ENCODE measurements at regions not wholly inside any gene's neighbourhood (a gene's known extent, or its start where the extent isn't known, plus 50 kb on each side); places are given as distances from the start of the nearest gene placed in this dataset.

DNA sequence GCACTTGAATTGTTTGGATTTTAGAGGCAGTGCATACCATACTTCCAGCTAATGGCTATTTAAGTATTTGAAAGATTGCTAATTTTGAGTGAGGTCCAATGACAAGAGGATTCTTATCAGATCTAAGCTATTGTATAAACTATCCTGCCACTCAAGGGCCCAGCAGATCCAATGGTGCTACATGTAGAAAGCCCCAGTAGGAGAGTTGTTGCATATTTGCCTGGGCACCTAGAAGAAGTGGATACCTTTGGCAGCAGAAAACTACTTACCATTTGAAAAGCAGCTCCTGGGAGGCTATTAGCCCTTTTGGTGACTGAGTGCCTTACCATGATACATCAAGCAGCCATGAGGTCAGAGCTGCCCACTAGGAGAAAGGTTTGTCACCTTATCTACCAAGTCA lies 447.3 kb downstream of the C4orf33 start:
- FAIRE-seq (no peak), DNase-seq (ENCODE audit: insufficient read length, low spot score) (no peak)
- TF ChIP-seq POLR2A (IDR thresholded peaks at IDR 0.05; ENCODE audit: low read depth, low read length), result no peak

DNA sequence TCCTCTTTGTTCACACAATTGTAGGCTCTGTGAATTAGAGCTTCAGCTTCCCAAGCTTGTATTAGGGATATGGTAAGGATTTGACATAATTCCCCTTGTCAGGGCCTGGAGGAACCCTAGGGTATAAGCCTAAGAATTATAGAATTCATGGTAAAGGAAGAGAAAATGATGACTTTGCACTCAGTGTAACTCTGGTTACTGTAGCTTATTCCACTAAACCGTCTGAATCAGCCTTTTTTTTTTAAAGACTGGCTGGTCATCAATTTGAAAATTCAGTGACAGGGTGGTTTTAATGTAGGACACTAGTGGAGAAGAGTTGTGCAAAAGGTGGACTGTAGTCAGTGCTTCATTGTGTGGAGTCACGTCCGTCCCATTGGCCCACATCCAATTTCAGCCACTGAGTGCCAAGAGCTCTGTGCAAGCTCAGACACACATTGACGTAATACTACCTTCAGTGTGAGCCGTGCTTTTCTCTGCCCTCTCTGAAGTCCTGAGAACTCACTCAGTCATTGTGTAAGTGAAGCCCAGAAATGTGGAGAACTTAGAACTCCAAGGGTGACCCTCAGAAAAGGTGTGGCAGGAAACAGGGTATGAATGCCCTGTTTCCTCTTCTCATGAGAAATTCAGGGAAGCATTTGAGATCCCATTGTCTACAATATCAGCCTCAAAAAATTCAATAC lies 449.8 kb downstream of the C4orf33 start:
- no peak for FAIRE-seq
- DNase-seq (ENCODE audit: insufficient read length, low spot score), result no peak

DNA sequence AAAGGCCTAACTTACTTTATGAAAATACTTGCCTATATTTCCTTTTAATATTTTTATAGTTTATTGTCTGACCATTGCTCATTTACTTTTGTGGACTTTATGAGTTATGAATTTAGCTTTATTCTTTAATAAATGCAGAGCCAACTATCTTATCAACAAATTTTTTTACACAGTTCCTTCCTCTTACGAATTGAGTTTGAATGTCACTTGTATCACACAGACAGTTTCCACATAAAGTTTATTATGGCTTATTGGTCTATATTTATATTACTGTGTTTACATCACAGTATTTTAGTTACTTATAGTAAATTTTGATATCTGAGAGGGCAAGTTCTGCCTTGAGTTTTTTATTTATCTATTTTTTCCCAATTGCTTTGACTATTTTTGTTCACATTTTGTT lies 450.6 kb downstream of the C4orf33 start:
- no peak for TF ChIP-seq POLR2A (IDR thresholded peaks at IDR 0.05; ENCODE audit: low read depth, low read length)
- FAIRE-seq (no peak), DNase-seq (ENCODE audit: insufficient read length, low spot score) (no peak)

More for the DNA sequence above, 449.8 kb downstream of the C4orf33 start:
- TF ChIP-seq POLR2A (IDR thresholded peaks at IDR 0.05; ENCODE audit: low read depth, low read length), result no peak

DNA sequence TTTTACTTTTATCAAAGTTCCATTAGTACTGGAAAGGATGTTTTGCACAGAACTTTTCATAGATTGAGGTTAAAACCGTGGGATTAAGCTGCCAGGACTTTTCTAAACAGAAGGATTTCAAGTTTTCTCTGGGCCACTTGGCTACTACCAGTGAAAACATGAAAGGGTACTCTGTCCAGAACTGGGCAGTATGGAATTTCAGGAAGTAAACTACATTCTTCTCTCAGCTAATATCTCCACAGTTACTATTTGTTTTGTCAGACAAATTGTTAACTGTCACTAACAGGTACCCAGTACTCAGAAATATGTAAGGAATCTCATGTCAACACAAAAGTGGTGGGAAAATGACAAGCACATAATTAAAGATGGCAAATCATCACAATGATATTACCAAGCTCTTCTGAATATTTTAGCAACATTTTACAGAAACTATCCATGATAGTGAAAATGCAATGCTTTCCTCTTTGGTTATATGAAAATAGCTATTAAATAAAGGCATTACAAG lies 454.4 kb downstream of the C4orf33 start:
- FAIRE-seq (no peak), DNase-seq (ENCODE audit: insufficient read length, low spot score) (no peak)
- no peak for TF ChIP-seq POLR2A (IDR thresholded peaks at IDR 0.05; ENCODE audit: low read depth, low read length)

DNA sequence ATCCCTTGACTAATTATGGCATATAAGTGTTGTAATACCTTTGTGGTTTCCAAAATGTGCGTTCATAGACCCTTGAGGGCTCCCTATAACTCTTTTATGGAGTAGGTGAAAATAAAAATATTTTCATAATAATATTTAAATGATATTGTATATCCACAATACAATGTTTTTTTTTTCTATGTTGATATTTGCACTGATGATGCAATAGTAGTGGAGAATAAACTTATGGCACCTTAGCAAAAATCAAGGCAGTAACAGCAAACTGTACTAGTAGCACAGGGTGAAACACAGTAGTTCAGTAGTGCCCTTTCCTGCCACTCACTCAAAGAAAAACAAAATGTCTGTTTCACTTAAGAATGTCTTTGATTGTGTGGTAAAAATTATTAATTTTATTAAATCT lies 465.3 kb downstream of the C4orf33 start:
- no peak for FAIRE-seq
- no peak for TF ChIP-seq POLR2A (IDR thresholded peaks at IDR 0.05; ENCODE audit: low read depth, low read length)
- DNase-seq (ENCODE audit: insufficient read length, low spot score), result no peak

DNA sequence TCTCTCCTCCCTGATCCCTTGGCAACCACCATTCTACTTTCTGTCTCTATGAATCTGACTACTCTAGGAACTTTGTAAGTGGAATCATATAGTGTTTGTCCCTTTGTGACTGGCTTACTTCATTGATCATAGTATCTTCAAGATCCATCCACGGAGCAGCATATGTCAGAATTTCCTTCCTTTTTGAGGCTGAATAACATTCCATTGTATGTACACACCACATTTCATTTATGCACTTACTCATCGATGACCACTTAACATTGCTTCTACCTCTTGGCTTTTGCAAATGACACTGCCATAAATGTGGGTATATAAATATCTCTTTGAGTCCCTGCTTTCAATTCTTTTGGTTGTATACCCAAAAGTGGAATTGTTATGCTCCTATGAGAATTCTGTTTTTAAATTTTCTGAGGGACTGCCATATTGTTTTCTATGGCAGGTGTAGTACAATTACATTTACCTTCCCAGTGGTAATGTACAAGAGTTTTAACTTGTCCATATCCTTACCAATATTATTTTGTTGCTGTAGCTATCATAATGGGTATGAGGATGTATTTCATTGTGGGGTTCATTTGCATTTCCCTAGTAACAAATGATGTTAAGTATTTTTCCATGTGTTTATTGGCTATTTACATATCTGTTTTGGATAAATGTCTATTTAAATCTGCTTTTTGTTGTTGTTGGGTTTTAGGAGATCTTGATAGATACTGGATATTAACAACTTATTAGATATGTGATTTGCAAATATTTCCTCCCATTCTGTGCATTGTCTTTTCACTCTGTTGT lies 466.1 kb downstream of the C4orf33 start:
- FAIRE-seq (peak; percentile 55), DNase-seq (ENCODE audit: insufficient read length, low spot score) (no peak)
- TF ChIP-seq POLR2A (IDR thresholded peaks at IDR 0.05; ENCODE audit: low read depth, low read length), result no peak

DNA sequence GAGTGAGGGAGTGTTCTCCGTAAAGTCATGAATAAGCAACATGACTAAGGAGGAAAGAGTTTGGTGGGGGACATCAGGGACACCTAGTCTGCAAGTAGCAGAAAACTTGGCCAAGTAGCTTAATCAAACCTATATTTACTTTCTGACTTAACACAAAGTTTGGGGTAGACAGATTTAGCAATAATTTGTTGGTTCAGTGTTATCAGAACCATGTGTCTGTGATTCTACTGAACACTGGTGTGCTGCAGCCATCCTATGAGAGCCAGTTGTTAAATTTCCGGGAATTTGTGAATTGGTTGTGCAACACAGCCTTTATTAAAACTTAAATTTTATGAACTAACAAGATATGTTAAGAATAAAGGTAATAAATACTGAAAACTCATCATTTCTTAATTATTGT lies 469.3 kb downstream of the C4orf33 start:
- FAIRE-seq (no peak), DNase-seq (ENCODE audit: insufficient read length, low spot score) (no peak)
- no peak for TF ChIP-seq POLR2A (IDR thresholded peaks at IDR 0.05; ENCODE audit: low read depth, low read length)

DNA sequence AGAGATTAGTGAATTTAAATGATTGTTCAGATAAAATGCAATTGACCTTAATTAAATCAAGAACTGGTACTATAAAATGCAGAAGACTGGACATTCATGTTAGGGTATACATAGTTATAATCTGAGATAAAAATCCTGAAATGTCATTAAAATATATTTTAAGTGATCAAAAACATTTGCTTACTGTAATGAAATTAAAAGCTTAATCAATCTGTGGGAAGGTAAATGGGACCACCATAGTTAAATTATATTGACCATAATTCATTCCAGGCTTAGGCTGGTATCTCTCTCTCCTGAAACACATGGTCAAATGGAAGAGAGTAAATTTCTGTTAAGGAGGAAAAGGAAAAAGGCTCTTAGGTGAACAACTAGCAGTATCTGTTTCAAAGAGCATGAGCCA lies 474.4 kb downstream of the C4orf33 start:
- no peak for TF ChIP-seq POLR2A (IDR thresholded peaks at IDR 0.05; ENCODE audit: low read depth, low read length)
- FAIRE-seq (no peak), DNase-seq (ENCODE audit: insufficient read length, low spot score) (no peak)

DNA sequence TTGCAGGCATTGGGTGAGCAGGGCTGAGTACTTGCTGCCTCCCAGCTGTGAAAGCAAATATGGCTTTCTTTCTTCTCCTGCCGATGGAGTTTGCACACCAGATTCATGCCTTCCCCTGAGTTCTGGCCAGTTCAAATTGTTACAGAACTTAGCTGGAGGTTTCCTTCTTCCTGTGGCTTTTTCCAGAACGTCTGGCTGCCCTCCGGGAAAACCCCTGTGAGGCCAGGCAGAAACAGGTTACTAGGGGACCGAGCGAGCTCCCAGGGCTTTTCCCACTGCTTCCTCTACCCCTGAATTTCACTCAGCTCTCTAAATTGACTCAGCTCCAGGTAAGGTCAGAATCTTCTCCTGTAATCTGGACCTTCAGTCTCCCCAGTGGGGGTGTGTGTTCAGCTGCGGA lies 482.4 kb downstream of the C4orf33 start:
- no peak for DNase-seq (ENCODE audit: insufficient read length, low spot score)
- TF ChIP-seq POLR2A (IDR thresholded peaks at IDR 0.05; ENCODE audit: low read depth, low read length), result no peak
- no peak for FAIRE-seq

DNA sequence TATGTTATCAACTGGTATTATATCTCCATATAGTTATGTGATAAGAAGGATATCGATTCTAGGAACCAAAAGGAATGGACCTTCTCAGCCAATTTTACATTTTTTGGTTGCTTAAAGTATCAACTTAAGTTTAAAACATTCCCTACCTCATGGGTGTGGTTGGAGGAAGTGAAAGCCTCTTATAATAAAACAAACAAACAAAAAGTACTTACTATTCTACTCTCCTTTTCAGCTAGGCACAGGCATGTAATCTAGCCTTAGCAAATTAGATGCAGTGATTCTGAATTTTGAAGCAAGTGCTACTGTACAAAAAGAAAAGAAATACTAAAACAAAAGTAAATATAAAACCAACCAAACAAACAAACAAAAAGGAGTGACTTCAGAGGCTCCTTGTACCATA lies 485.4 kb downstream of the C4orf33 start:
- no peak for TF ChIP-seq POLR2A (IDR thresholded peaks at IDR 0.05; ENCODE audit: low read depth, low read length)

DNA sequence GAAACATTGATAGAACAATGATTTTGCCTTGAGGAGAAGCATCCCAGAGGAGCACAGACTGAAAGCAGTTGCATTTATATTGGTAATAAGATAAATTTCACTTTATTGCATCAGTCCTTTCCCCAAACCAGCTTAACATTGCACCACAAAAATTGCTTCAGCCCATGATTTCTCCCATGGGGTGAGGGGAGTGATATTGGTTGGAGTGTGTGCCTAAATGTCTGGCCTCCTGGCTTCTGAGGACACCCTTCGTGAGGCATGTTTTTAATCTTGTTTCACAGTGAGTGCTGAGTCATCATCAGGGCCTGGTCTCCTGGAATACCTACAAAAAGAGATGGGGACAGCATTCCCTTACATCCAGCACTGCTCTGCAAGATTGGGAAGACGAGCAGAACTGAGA lies 487.9 kb downstream of the C4orf33 start:
- DNase-seq (ENCODE audit: insufficient read length, low spot score) (no peak), FAIRE-seq (no peak)
- no peak for TF ChIP-seq POLR2A (IDR thresholded peaks at IDR 0.05; ENCODE audit: low read depth, low read length)

More for the DNA sequence above, 485.4 kb downstream of the C4orf33 start:
- FAIRE-seq, result no peak
- DNase-seq (ENCODE audit: insufficient read length, low spot score), result no peak

DNA sequence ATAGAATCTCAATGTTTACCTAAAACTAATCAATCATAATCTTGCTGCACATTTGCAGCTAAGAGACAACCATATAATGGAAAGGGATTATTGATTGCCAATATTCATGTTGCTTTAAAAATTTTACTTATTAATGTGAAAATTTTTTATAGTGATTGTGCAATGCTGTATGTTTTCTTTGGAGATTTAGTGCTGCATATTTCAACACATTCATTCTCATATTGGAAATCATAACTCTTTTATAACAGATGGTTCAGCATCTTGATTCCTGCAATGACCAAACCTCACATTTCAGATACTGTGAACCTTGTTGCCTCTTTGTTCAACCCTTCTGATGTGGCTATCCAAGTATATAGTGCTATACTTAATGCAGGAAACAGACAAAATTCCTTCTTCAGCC lies 502.6 kb downstream of the C4orf33 start:
- TF ChIP-seq POLR2A (IDR thresholded peaks at IDR 0.05; ENCODE audit: low read depth, low read length), result no peak
- FAIRE-seq, result no peak
- no peak for DNase-seq (ENCODE audit: insufficient read length, low spot score)

DNA sequence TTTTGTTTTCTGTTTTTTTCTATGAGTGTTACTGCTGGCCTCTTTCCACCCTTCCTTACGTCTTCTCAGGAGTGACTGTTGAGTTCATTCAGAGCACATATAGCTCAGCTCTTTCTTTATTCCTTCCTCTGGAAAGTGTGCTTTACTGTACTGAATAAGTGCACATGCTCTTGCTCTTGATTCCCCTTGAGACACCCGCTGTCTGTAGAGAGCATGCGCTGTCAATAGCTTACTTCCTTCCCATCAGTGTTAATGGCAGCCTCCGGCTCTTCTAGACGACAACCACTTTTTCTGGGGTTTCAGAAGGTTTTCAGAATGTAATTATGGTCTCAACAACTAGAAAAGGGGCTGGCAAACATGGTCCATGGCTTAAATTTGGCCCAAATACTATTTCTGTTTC lies 504.9 kb downstream of the C4orf33 start:
- DNase-seq (ENCODE audit: insufficient read length, low spot score), result no peak
- FAIRE-seq, result no peak
- no peak for TF ChIP-seq POLR2A (IDR thresholded peaks at IDR 0.05; ENCODE audit: low read depth, low read length)

DNA sequence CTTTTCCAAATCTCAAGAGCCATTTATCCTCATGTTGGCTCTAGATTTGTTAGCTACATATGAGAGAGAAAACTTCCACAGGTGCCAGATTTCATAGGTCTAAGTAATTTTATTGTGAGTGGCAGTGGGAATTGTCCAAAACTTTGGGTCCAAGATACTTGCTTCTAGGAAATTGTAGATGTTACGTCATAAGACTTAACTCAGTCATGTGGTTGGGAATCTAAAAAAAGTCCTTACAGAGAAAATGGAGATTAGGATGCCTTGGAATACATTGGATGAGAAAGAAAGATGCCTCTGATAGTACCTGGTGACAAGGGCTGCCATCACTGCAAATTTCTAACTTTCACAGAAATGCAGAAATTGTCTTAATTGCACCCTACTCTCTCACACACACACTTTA lies 506.5 kb downstream of the C4orf33 start:
- no peak for DNase-seq (ENCODE audit: insufficient read length, low spot score)
- no peak for TF ChIP-seq POLR2A (IDR thresholded peaks at IDR 0.05; ENCODE audit: low read depth, low read length)
- FAIRE-seq, result no peak
